GM19467 (cell line): ENCODE measurements at regions not wholly inside any gene's neighbourhood (a gene's known extent, or its start where the extent isn't known, plus 50 kb on each side); places are given as distances from the start of the nearest gene placed in this dataset.

Source experiments
- ATAC-seq: cut with Tn5 transposase; IDR thresholded peaks from one replicate; pipeline ENCODE4 v1.9.1; 2021; ENCODE audit warnings: mild to moderate bottlenecking, moderate library complexity; ENCODE audit not compliant: unreplicated experiment

- ATAC-seq, result no peak
Observed at GRCh38 chr1:55618199-55618598, 403.0 kb upstream of the USP24 start.

GRCh38 chr1:55617288-55617982, 402.3 kb upstream of the USP24 start:
- ATAC-seq, result no peak

- no peak for ATAC-seq
Observed at GRCh38 chr1:55612988-55613387, 397.8 kb upstream of the USP24 start.

GRCh38 chr1:55611123-55611522, 396.0 kb upstream of the USP24 start:
- ATAC-seq, result no peak

GRCh38 chr1:55610203-55610602, 395.0 kb upstream of the USP24 start:
- ATAC-seq, result no peak

- no peak for ATAC-seq
Observed at GRCh38 chr1:55609630-55610029, 394.5 kb upstream of the USP24 start.

- no peak for ATAC-seq
Observed at GRCh38 chr1:55605155-55605554, 390.0 kb upstream of the USP24 start.

- ATAC-seq, result no peak
Observed at GRCh38 chr1:55604749-55605148, 389.6 kb upstream of the USP24 start.

GRCh38 chr1:55604179-55604578, 389.0 kb upstream of the USP24 start:
- no peak for ATAC-seq

- no peak for ATAC-seq
Observed at GRCh38 chr1:55600242-55600641, 385.1 kb upstream of the USP24 start.

- ATAC-seq, result no peak
Observed at GRCh38 chr1:55597910-55598309, 382.7 kb upstream of the USP24 start.

GRCh38 chr1:55594701-55595100, 379.5 kb upstream of the USP24 start:
- ATAC-seq, result no peak

GRCh38 chr1:55593298-55593697, 378.1 kb upstream of the USP24 start:
- ATAC-seq, result no peak

- no peak for ATAC-seq
Observed at GRCh38 chr1:55592122-55592521, 377.0 kb upstream of the USP24 start.

GRCh38 chr1:55589671-55590297, 374.6 kb upstream of the USP24 start:
- no peak for ATAC-seq

GRCh38 chr1:55588309-55588708, 373.1 kb upstream of the USP24 start:
- no peak for ATAC-seq

GRCh38 chr1:55586771-55587170, 371.6 kb upstream of the USP24 start:
- no peak for ATAC-seq

- ATAC-seq, result no peak
Observed at GRCh38 chr1:55585402-55585792, 370.2 kb upstream of the USP24 start.

- no peak for ATAC-seq
Observed at GRCh38 chr1:55584526-55585401, 369.6 kb upstream of the USP24 start.

GRCh38 chr1:55582084-55582483, 366.9 kb upstream of the USP24 start:
- no peak for ATAC-seq

GRCh38 chr1:55580845-55581332, 365.7 kb upstream of the USP24 start:
- no peak for ATAC-seq
